ENCODE measurements at regions not wholly inside any gene's neighbourhood (a gene's known extent, or its start where the extent isn't known, plus 50 kb on each side); places are given as distances from the start of the nearest gene placed in this dataset.
"Not testable (repeated sequence)": the region's sequence is repeated elsewhere in the genome, so short reads cannot be mapped to it uniquely, and the experiment has no call there.

GRCh38 chr3:144593881-144594280, 622.3 kb downstream of the DIPK2A start:
- Histone ChIP-seq H3K4me1 (ENCODE audit: insufficient read depth, low read length) (no peaks in the 10 kb centered on the region; the same call in 1 of the 2 replicates), H2BK5ac (ENCODE audit: insufficient read length, low read length) (no peak overlapping the region), H4K5ac (ENCODE audit: insufficient read length, low read depth, low read length) (no peak overlapping the region), H3K23ac (ENCODE audit: insufficient read length, low read depth, low read length) (no peak overlapping the region), H2AK5ac (ENCODE audit: insufficient read length, low read length) (no peak overlapping the region), H2BK120ac (ENCODE audit: low read depth, low read length, poor library complexity, severe bottlenecking) (no peak overlapping the region), H2BK15ac (ENCODE audit: low read depth, low read length) (no peak overlapping the region), H3K4ac (ENCODE audit: low read depth, low read length) (no peak overlapping the region), H4K91ac (ENCODE audit: insufficient read length, low read depth, low read length) (no peak overlapping the region), H3K9me3 (ENCODE audit: control insufficient read depth, low read depth, low read length) (peaks cover 4% of the 10 kb centered on the region), H3K56ac (ENCODE audit: insufficient read length, low read depth, low read length) (no peak overlapping the region), H3K4me2 (ENCODE audit: insufficient read depth, insufficient read length, low read length) (no peak overlapping the region), H3K79me2 (ENCODE audit: insufficient read depth, low read length) (no peaks in the 10 kb centered on the region), H3T11ph (ENCODE audit: low read length) (no peak overlapping the region), H3K27ac (ENCODE audit: insufficient read length, low read depth, low read length) (no peak overlapping the region), H2BK12ac (ENCODE audit: insufficient read length, low read depth, low read length) (no peak overlapping the region), H4K20me1 (ENCODE audit: control insufficient read depth, insufficient read depth, insufficient read length) (no peaks in the 10 kb centered on the region), H3K79me1 (ENCODE audit: insufficient read depth, low read depth, low read length, poor library complexity, severe bottlenecking) (no peaks in the 10 kb centered on the region), H2AFZ (ENCODE audit: low read length) (no peak overlapping the region), H3K14ac (ENCODE audit: insufficient read depth, low read length) (no peak overlapping the region), H4K8ac (replicated peaks; ENCODE audit: insufficient read length, low read depth, low read length) (no peak overlapping the region), H3K23me2 (ENCODE audit: insufficient read length, low read depth, low read length, poor library complexity, severe bottlenecking) (no peaks in the 10 kb centered on the region), H3K9ac (ENCODE audit: extremely low read depth, insufficient read length, low read length) (no peak overlapping the region), H3K27me3 (ENCODE audit: insufficient read depth, low read length) (no peaks in the 10 kb centered on the region), H3K18ac (ENCODE audit: insufficient read length, low read depth, low read length) (no peak overlapping the region), H2BK20ac (ENCODE audit: low read depth, low read length, poor library complexity, severe bottlenecking) (no peak overlapping the region)
- no peak for DNase-seq
- WGBS (ENCODE audit: extremely low coverage, insufficient read length, low lambda C conversion rate), result no CpG with 5 or more reads among the region's 4 CpGs
- H3K27me3 Mint-ChIP-seq (ENCODE audit: low read depth), result no peaks in the 10 kb centered on the region
- no peak for TF ChIP-seq CTCF (conservative IDR thresholded peaks at IDR 0.05)
- peaks cover 16 to 18% of the 10 kb centered on the region in 2 experiments; a peak in 4 of 5 replicates for H3K9me3 Mint-ChIP-seq
- H3K36me3 Mint-ChIP-seq (ENCODE audit: insufficient read depth in 1 of 3, low read depth in 3 of 3), result peaks cover 5 to 18% (median 8%) of the 10 kb centered on the region in 3 experiments
- peaks cover 15 to 17% of the 10 kb centered on the region in 2 experiments for H3K4me1 Mint-ChIP-seq
- H3K27ac Mint-ChIP-seq, result no peak overlapping the region
- H3K4me3 Mint-ChIP-seq, result no peak overlapping the region

- H2BK20ac ChIP-seq (ENCODE audit: low read depth, low read length, poor library complexity, severe bottlenecking); H4K5ac ChIP-seq (ENCODE audit: insufficient read length, low read depth, low read length); H3K4me2 ChIP-seq (ENCODE audit: insufficient read depth, insufficient read length, low read length); H2BK12ac ChIP-seq (ENCODE audit: insufficient read length, low read depth, low read length); H3K9ac ChIP-seq (ENCODE audit: extremely low read depth, insufficient read length, low read length); H3T11ph ChIP-seq (ENCODE audit: low read length); H4K8ac ChIP-seq (replicated peaks; ENCODE audit: insufficient read length, low read depth, low read length); H2BK120ac ChIP-seq (ENCODE audit: low read depth, low read length, poor library complexity, severe bottlenecking); H4K91ac ChIP-seq (ENCODE audit: insufficient read length, low read depth, low read length); H2AK5ac ChIP-seq (ENCODE audit: insufficient read length, low read length); H3K27me3 Mint-ChIP-seq (ENCODE audit: low read depth); H3K4me1 ChIP-seq (ENCODE audit: insufficient read depth, low read length); H3K4ac ChIP-seq (ENCODE audit: low read depth, low read length); H3K23ac ChIP-seq (ENCODE audit: insufficient read length, low read depth, low read length); H3K79me1 ChIP-seq (ENCODE audit: insufficient read depth, low read depth, low read length, poor library complexity, severe bottlenecking); H3K79me2 ChIP-seq (ENCODE audit: insufficient read depth, low read length); H3K18ac ChIP-seq (ENCODE audit: insufficient read length, low read depth, low read length); H3K27ac ChIP-seq (ENCODE audit: insufficient read length, low read depth, low read length); H3K4me3 Mint-ChIP-seq; H2BK15ac ChIP-seq (ENCODE audit: low read depth, low read length); H4K20me1 ChIP-seq (ENCODE audit: control insufficient read depth, insufficient read depth, insufficient read length); H3K9me3 ChIP-seq (ENCODE audit: control insufficient read depth, low read depth, low read length); H3K27ac Mint-ChIP-seq; H2AFZ ChIP-seq (ENCODE audit: low read length); H3K23me2 ChIP-seq (ENCODE audit: insufficient read length, low read depth, low read length, poor library complexity, severe bottlenecking); H3K4me1 Mint-ChIP-seq; H3K14ac ChIP-seq (ENCODE audit: insufficient read depth, low read length); DNase-seq; H3K27me3 ChIP-seq (ENCODE audit: insufficient read depth, low read length); H3K56ac ChIP-seq (ENCODE audit: insufficient read length, low read depth, low read length); H2BK5ac ChIP-seq (ENCODE audit: insufficient read length, low read length): not testable (repeated sequence)
- H3K9me3 Mint-ChIP-seq, result peaks cover 17 to 19% of the 10 kb centered on the region in 2 experiments
- H3K36me3 Mint-ChIP-seq (ENCODE audit: insufficient read depth in 1 of 3, low read depth in 3 of 3), result peaks cover 5 to 23% (median 11%) of the 10 kb centered on the region in 3 experiments; a peak in 6 of 7 replicates
- no CpG with 5 or more reads among the region's 7 CpGs for WGBS (ENCODE audit: extremely low coverage, insufficient read length, low lambda C conversion rate)
Measured at GRCh38 chr3:144620236-144620635, 648.6 kb downstream of the DIPK2A start.

All from H9 (cell line).